ENCODE measurements at regions not wholly inside any gene's neighbourhood (a gene's known extent, or its start where the extent isn't known, plus 50 kb on each side); places are given as distances from the start of the nearest gene placed in this dataset.

- H3K4me2 ChIP-seq (ENCODE audit: low read length), result no peak overlapping the region
- H3K4me1 ChIP-seq (ENCODE audit: insufficient read depth, low read length), result no peaks in the 10 kb centered on the region
- no peaks in the 10 kb centered on the region for H3K9me3 ChIP-seq (ENCODE audit: low read length)
- TF ChIP-seq EZH2 (IDR thresholded peaks at IDR 0.05; ENCODE audit: low read length, unreplicated experiment) (no peak), EZH2phosphoT487 (IDR thresholded peaks at IDR 0.05; ENCODE audit: borderline replicate concordance, low read length) (no peak), CTCF (conservative IDR thresholded peaks at IDR 0.05; ENCODE audit: low read depth, low read length) (no peak)
- ChIA-PET CTCF (no interaction called here), POLR2A (ENCODE audit: unreplicated experiment) (no interaction called here)
- BruUV-seq (replicated peaks), result no TSS peak
- DNase-seq, result no peak
- no peaks in the 10 kb centered on the region for H3K27me3 ChIP-seq (ENCODE audit: low read length)
- H3K79me2 ChIP-seq (ENCODE audit: low read length), result no peaks in the 10 kb centered on the region
- no peak overlapping the region for H3K27ac ChIP-seq (ENCODE audit: low read length)
- intact Hi-C loops (cut with micrococcal nuclease), result no loop called here
- no peak overlapping the region for H3K4me3 ChIP-seq (ENCODE audit: low read length)
- H2AFZ ChIP-seq (ENCODE audit: low read length), result no peak overlapping the region
- no peak for ATAC-seq
- no peaks in the 10 kb centered on the region for H3K36me3 ChIP-seq (ENCODE audit: low read depth, low read length)
- H3K9ac ChIP-seq (ENCODE audit: low read length), result no peak overlapping the region
- no peaks in the 10 kb centered on the region for H4K20me1 ChIP-seq (ENCODE audit: low read length)
- no peaks in the 10 kb centered on the region for H3K9me2 ChIP-seq (replicated peaks; ENCODE audit: low read length)
- no peaks in the 10 kb centered on the region for H3F3A ChIP-seq (ENCODE audit: low read length, unreplicated experiment)
Observed at GRCh38 chr12:107533218-107533617, 152.4 kb upstream of the PWP1 start.

DNA sequence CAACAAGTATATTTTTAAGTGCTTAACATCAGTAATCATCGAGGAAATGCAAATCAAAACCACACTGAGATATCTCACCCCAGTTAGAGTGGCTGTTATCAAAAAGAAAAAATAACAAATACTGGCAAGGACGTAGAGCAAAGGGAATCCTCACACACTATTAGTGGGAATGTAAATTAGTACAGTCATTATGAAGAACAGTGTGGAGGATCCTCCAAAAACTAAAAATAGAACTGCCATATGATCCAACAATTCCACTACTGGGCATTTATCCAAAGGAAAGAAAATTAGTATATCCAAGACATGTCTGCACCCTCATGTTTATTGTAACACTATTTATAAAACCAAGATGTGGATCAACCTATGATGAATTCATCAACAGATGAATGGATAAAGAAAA, 149.0 kb upstream of the PWP1 start:
- ChIA-PET POLR2A (ENCODE audit: unreplicated experiment) (no interaction called here), CTCF (no interaction called here)
- TF ChIP-seq EZH2 (IDR thresholded peaks at IDR 0.05; ENCODE audit: low read length, unreplicated experiment), result no peak
- TF ChIP-seq CTCF (conservative IDR thresholded peaks at IDR 0.05; ENCODE audit: low read depth, low read length), result no peak
- TF ChIP-seq EZH2phosphoT487 (IDR thresholded peaks at IDR 0.05; ENCODE audit: borderline replicate concordance, low read length), result no peak
- Histone ChIP-seq H3K4me3 (ENCODE audit: low read length) (no peak overlapping the region), H3F3A (ENCODE audit: low read length, unreplicated experiment) (no peaks in the 10 kb centered on the region), H3K4me2 (ENCODE audit: low read length) (no peak overlapping the region), H3K4me1 (ENCODE audit: insufficient read depth, low read length) (no peaks in the 10 kb centered on the region), H3K79me2 (ENCODE audit: low read length) (no peaks in the 10 kb centered on the region), H3K27me3 (ENCODE audit: low read length) (no peaks in the 10 kb centered on the region), H3K9me3 (ENCODE audit: low read length) (no peaks in the 10 kb centered on the region), H3K9ac (ENCODE audit: low read length) (no peak overlapping the region), H3K27ac (ENCODE audit: low read length) (no peak overlapping the region), H3K36me3 (ENCODE audit: low read depth, low read length) (no peaks in the 10 kb centered on the region), H3K9me2 (replicated peaks; ENCODE audit: low read length) (no peaks in the 10 kb centered on the region), H4K20me1 (ENCODE audit: low read length) (no peaks in the 10 kb centered on the region), H2AFZ (ENCODE audit: low read length) (no peak overlapping the region)
- intact Hi-C loops (cut with micrococcal nuclease), result no loop called here
- ATAC-seq, result no peak
- no peak for DNase-seq
- no TSS peak for BruUV-seq (replicated peaks)

DNA sequence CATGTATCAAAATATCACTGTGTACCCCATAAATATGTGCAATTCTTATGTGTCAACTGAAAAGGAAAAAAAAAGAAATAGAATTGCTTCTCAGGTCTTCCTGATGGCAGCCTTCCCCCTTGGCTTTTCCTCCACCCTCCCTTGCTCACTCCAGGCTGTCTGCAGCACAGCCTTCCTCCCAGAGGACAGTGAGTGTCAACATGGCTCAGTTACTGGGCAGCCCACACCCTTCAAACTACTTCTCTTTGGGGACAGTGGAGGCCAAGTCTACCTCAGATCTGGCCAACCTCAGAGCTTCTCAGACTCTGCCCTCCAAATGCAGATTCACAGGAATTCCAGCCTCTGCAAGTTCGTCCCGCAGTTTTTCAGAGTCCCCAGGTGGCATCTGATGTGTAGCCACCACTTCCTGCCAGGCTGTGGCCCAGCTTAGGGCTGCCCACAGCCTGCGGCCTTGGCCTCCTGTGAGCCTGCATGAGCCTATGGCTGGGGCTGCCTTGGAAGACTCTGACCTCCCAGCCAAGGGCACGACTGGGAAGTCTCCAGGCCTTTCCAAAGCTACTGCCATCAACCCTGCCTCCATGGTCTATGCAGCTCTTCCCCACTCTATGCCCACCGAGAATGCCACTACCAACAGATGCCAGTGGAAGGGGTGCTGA, 148.0 kb upstream of the PWP1 start:
- Histone ChIP-seq H2AFZ (ENCODE audit: low read length) (no peak overlapping the region), H3K4me1 (ENCODE audit: insufficient read depth, low read length) (no peaks in the 10 kb centered on the region), H3K4me2 (ENCODE audit: low read length) (no peak overlapping the region), H3K9me3 (ENCODE audit: low read length) (no peaks in the 10 kb centered on the region), H3K9ac (ENCODE audit: low read length) (no peak overlapping the region), H3K27me3 (ENCODE audit: low read length) (no peaks in the 10 kb centered on the region), H4K20me1 (ENCODE audit: low read length) (no peaks in the 10 kb centered on the region), H3F3A (ENCODE audit: low read length, unreplicated experiment) (no peaks in the 10 kb centered on the region), H3K9me2 (replicated peaks; ENCODE audit: low read length) (no peaks in the 10 kb centered on the region), H3K4me3 (ENCODE audit: low read length) (no peak overlapping the region), H3K36me3 (ENCODE audit: low read depth, low read length) (no peaks in the 10 kb centered on the region), H3K79me2 (ENCODE audit: low read length) (no peaks in the 10 kb centered on the region), H3K27ac (ENCODE audit: low read length) (no peak overlapping the region)
- no peak for TF ChIP-seq EZH2phosphoT487 (IDR thresholded peaks at IDR 0.05; ENCODE audit: borderline replicate concordance, low read length)
- no peak for TF ChIP-seq EZH2 (IDR thresholded peaks at IDR 0.05; ENCODE audit: low read length, unreplicated experiment)
- no peak for TF ChIP-seq CTCF (conservative IDR thresholded peaks at IDR 0.05; ENCODE audit: low read depth, low read length)
- intact Hi-C loops (cut with micrococcal nuclease), result no loop called here
- DNase-seq (no peak), ATAC-seq (no peak)
- ChIA-PET CTCF (no interaction called here), POLR2A (ENCODE audit: unreplicated experiment) (no interaction called here)
- BruUV-seq (replicated peaks), result no TSS peak

Measured in PC-3 (cell line).